ENCODE measurements at regions not wholly inside any gene's neighbourhood (a gene's known extent, or its start where the extent isn't known, plus 50 kb on each side); places are given as distances from the start of the nearest gene placed in this dataset.
"Not testable (repeated sequence)": the region's sequence is repeated elsewhere in the genome, so short reads cannot be mapped to it uniquely, and the experiment has no call there.

GRCh38 chr12:66733321-66733720 is 54.4 kb upstream of the GRIP1 start:
- no peak for DNase-seq (ENCODE audit: low spot score)

DNA sequence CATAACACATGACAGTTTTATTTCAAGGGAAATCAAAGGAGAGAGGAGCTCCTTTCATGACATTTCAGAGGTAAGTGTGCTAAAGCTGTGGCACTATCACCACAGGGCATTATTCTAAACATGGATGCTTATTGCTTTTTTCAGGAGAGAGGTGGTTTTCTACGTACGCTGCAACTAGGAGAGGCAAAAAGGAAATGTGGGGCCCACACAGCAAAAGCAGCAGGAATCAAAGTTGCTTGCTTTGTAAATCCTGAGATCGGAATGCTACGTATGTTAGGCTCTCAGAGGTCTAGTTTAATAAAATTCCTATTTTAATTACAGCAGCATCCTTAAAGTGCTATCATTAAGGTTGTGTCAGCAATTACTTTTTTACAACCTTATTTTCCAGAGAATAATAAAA is 55.0 kb upstream of the GRIP1 start:
- DNase-seq (ENCODE audit: low spot score), result no peak

DNA sequence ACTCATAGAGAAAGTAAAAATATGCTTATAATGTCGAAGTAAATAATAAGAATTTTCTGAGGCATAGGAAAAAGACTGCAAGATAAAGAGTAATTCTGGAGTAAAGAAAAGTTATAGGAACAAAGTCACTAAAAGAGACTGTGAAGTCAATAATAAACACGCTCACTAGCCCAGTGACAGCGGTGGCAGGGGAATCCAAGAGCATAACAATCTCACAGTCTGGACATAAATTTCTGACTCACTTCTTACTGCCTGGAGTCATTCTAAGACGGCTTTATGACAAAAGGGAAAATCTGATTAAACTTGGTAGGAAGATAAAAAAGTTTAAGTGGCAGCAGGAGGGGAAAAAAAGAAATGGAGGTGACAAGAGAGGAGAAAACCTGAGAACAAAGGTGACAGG is 56.4 kb upstream of the GRIP1 start:
- DNase-seq (ENCODE audit: low spot score), result no peak

DNA sequence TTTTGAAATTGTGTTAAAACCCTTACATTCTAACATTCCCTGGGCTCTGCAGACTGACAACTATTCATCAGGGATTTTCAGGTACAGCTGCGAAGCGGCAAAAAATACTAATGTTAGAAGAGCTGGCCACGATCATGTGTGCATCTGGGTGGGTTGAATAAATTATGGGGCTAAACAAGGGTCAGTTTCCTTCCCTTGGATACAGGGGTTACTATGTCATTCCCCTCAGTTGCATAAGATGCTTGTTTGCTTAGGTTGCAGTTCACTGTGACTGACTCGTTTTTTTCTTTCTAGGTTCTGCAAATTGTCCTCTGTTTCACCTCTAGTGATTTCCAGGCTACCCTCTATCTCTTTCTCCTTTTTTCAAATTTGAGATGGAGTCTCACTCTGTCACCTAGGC is 58.1 kb upstream of the GRIP1 start:
- DNase-seq (ENCODE audit: low spot score), result no peak

- DNase-seq (ENCODE audit: low spot score), result no peak
Measured at GRCh38 chr12:66739266-66739665, 60.4 kb upstream of the GRIP1 start.

- no peak for DNase-seq (ENCODE audit: low spot score)
Measured at GRCh38 chr12:66739940-66740651, 61.2 kb upstream of the GRIP1 start.

- no peak for DNase-seq (ENCODE audit: low spot score)
Measured at GRCh38 chr12:66740732-66741131, 61.9 kb upstream of the GRIP1 start.

- DNase-seq (ENCODE audit: low spot score), result no peak
Measured at GRCh38 chr12:66741919-66742318, 63.0 kb upstream of the GRIP1 start.

DNA sequence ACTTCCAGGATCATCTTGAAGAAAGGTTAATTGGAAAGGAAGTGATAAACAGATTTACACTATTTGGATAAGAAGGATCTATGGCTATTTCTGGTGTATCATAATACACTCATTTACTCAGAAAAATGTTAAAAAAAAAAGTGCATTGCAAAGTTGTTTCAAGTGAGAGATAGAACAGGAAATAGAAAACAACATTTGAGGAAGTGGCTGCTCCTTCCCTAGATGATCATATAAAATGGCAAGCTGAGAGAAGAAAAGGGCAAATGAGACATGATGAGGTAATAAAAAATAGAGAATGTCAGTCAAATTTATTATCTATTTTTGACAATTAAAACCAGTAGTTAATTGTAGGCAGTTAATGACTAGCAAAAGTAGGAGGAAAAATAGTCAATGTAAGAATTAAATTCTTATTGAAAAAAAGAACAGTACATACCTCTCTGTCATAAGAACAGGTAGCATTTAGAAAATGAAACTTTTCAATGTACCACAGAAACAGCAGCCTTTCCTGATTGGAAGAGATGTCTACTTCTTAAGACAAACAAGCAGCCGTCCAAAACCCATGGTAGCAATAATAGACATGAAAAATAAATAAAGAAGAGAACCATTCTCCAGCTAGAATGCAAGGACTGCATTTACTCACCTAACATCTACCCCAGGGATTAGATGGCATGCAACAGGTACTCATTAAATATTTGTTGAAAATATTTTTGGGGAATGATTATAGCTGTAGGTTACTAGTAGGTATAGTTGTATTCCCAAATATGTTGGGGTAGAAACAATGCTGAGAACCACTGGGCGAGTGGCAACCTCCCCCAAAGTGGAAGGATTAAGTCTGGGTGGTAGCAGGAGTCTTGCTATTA is 63.9 kb upstream of the GRIP1 start:
- no peak for DNase-seq (ENCODE audit: low spot score)

- no peak for DNase-seq (ENCODE audit: low spot score)
Measured at GRCh38 chr12:66744461-66744860, 65.6 kb upstream of the GRIP1 start.

GRCh38 chr12:66744956-66745383 is 66.1 kb upstream of the GRIP1 start:
- DNase-seq (ENCODE audit: low spot score), result no peak

DNA sequence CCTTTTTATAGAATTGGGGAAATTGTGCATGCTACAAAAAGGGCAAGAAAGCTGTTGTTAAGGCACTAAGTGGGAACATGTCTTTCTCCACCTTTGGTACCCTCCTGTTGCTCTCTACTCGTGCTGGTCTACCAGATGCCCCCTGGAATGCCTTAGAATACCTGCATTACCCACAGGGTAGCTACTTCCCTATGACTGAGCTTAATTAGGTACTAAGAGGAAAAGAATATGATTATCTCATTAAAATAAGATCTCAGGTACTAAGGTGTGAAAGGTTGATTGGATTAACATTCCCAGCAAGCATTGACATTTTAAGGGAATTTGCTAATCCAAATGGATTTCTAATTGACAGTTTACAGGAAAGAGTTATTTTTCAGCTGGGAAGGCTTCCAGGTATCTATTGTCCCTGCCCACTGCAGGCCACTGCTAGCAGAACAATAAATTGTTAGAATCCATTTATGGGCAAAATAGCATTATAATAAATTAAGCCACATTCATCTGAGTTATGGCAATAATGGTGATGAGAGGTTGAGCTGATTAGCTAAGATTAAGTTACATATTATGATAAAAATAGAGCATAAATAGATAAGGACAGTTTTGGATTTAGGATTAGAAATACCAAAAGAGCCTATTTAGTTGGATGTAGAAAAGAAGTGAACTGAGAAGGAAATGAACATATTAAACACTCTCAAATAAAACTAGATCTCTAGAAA is 67.8 kb upstream of the GRIP1 start:
- DNase-seq (ENCODE audit: low spot score), result no peak

DNA sequence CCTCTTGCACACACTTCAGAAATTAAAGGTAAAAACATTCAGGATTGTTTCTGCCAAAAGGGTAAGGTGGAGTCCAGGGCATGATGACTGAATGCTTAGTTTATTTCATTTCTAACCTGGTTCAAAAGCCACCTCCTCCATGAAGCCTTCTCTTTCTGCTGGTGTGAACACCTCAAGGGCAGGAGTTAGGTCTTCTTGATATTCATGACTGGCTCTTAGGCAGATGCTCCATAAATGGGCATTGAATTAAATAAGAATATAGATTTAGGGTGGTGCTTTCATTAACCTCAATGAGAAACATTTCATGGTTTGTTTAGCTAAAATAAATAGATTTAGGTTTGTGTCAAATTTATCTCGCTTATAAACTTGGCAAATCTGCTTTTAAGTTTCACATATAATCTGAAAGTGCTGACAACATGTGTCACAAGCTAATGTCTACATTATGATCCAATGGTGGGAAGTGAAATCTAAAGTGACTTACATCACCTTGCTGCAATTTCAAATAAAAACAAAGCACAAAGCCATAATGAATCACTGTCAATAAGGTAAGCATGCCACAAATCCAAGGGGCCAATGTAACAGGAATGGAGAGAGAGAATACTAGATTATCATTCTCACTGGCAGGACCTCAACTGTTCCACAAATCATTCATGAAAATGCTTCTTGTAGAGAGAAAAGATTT is 72.7 kb upstream of the GRIP1 start:
- no peak for DNase-seq (ENCODE audit: low spot score)

GRCh38 chr12:66753810-66754209 is 74.9 kb upstream of the GRIP1 start:
- DNase-seq (ENCODE audit: low spot score), result no peak

DNA sequence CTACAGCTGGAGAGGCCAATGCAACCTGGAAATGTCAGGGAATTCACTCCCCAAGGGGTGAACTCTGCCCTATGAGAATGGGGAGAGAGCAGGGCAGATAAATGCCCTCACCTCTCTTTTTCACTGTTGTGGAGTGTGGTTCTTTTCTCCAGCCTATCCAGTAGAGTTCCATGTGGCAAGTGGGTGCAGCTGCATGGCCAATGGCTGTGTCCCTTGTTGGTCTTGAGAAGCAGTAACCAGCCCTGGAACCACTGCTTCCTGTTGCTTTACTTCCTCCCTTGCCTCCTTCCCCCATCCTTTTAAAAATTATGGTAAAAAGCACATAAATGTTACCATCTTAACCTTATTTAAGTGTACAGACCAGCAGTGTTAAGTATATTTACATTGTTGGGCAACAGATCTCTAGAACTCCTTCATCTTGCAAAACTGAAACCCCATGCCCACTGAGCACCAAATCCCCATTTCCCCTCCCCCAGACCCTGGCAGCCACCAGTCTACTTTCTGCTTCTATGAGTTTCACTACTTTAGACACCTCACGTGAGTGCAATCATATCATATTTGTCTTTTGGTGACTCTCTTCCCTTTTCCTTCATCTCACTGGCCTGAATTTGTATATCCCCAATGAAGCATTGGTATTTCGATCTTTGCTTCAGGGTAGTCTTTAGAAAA is 77.0 kb upstream of the GRIP1 start:
- DNase-seq (ENCODE audit: low spot score), result no peak

DNA sequence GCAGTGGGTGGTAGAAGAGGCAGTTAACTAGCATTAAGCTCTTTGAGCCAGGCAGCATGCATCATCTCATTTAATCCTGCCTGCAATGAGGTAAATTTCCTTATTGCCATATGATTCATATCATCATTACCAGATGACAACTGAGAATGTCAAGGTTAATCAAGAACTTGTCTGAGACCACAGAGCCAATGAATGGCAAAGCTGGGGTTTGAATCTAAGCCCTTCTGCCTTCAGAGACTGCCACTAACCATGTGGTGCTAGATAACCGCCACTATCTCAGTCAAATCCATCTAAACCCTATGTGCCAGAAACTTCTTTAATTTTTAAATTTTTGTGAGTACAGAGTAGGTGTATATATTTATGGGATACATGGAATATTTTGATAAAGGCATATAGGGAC is 77.8 kb upstream of the GRIP1 start:
- no peak for DNase-seq (ENCODE audit: low spot score)

- DNase-seq (ENCODE audit: low spot score), result not testable (repeated sequence)
Measured at GRCh38 chr12:66760122-66760521, 81.2 kb upstream of the GRIP1 start.

DNA sequence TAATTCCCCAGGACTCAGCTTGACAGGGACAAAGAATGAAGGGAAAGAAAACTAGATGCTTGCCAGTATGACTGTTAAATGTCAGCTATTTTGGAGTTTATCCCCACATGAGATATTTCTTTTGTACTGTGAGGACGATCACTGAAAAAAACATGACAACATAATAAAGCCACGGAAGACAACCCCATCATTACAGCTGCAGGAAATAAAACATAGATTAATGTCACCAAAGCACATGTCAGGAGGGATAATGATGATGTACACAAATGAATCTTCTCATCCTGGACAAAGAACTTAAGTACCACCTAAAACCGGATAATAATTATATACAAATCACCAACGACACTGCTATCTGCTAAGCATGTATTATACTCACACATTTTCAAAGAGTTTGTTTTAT is 84.6 kb upstream of the GRIP1 start:
- DNase-seq (ENCODE audit: low spot score), result no peak

- DNase-seq (ENCODE audit: low spot score), result no peak
Measured at GRCh38 chr12:66765204-66765603, 86.3 kb upstream of the GRIP1 start.

GRCh38 chr12:66767536-66767935 is 88.7 kb upstream of the GRIP1 start:
- DNase-seq (ENCODE audit: low spot score), result no peak

GRCh38 chr12:66768293-66768692 is 89.4 kb upstream of the GRIP1 start:
- no peak for DNase-seq (ENCODE audit: low spot score)

GRCh38 chr12:66774929-66775328 is 96.1 kb upstream of the GRIP1 start:
- DNase-seq (ENCODE audit: low spot score), result no peak
